GM18867 (cell line): ENCODE measurements at regions not wholly inside any gene's neighbourhood (a gene's known extent, or its start where the extent isn't known, plus 50 kb on each side); places are given as distances from the start of the nearest gene placed in this dataset.

ENCODE experiments used
- ATAC-seq: cut with Tn5 transposase; IDR thresholded peaks from one replicate; pipeline ENCODE4 v1.9.1; 2021; ENCODE audit warnings: mild to moderate bottlenecking, moderate library complexity; ENCODE audit not compliant: unreplicated experiment

DNA sequence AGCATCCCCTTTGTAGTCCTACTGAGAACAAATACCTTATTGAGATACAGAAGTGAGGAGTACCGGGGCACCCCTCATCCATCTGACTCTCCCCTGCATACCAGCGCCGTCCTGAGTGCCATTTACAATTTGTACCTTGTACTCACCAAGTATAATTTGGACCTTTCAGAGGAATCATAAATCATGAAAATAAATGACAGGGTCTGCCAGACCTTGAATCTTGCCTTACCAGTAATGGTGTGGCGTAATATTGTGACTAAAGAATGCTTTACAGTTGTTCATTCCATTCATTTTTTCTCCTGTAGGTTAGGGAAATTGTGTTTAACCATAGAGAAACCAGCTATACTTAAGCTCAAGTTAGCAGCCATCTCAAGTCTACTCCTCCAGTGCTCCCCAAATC lies 243.7 kb upstream of the RGS6 start:
- no peak for ATAC-seq

DNA sequence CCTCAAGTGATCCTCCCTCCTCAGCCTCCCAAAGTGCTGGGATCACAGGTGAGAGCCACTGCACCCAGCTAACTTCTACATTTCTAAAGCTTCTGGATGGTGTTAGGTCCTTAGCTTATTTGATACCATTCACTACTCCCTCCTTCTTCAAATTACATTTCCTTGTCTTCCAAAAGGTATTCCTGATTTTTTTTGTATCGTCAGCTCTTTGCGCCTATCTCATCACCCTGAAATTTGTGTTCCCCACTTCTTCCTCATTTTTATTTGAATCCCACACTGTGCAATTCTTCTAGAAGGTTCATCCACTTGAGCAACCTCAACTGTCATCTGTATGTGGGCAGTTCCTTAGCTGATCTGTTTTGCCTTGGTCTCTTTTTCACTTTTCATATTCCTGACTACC lies 241.8 kb upstream of the RGS6 start:
- no peak for ATAC-seq

DNA sequence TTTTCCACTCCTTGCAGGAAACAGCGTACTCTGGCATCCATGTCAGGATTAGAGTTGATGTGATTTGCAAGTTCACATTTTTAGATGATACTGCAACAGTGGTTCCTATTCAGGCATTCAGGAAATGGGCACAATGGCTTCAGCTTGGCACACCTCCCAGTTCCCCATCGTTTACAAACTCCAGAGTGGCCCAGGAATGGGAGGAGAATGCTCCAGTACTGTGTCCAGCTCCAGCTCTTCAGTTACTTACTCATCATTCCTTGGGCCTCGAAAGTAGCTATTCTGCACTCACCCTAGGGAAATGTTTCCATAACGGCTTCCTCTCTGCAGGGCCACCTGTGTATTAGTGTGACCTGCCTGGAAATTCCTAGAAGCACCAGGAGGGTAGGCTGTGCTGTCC lies 239.7 kb upstream of the RGS6 start:
- ATAC-seq: no peak

DNA sequence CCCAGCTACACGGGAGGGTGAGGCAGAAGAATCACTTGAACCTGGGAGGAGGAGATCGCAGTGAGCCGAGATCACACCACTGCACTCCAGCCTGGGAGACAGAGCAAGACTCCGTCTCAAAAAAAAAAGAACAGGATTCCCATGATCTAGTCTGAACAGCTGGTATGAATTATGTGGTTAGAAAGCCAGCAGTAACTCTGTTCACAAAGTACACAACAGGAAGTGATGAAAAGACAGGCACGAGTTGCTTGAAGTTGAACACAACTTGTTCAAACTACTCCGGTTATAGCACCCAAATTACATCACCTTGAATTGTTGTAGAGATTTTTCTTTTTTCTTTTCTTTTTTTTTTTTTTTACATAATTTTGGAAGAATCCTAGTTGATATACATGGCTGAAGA lies 238.8 kb upstream of the RGS6 start:
- ATAC-seq: no peak

DNA sequence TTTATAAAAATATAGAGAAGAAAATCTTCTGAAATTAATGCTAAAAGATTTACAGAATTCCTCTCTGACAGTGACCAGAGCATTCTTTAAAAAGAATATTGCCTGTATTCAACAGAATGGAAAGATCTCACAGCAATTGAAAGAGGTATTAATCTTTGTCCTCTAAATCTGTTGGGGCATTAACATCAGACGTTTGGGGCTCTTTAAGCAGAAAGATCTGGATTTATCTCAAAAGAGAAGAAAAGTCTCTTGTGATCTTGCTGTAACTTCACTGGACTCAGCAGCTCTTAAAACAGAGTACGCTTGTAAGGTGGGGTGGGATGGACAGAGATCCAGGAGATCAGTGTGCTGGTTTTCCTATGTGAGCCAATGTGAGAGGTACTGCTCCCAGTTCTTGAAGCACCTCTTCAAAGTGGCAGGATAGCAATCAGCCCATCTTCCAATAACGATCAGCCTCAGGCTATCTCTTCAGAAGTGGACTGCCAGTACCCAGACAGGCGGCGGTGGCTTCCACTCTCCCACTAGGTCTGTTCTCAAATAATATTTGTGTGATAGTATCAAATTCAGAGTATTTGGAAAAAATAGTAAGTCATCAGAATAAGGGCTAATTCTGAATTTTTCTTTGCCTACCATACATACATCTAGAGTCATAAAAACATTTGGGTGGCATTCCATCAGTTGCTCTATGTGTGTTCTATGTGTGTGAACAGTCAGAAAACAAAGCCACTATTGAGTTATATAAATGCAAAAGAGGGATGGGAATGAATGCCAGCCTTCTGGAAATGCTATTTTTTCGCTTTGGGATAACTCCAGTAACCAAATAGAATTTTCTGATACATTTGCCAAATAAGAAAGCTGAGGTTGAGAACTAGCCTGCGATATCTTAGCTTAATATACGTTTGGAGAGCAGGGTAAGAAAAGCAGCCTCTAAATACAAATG lies 237.4 kb upstream of the RGS6 start:
- ATAC-seq: no peak

DNA sequence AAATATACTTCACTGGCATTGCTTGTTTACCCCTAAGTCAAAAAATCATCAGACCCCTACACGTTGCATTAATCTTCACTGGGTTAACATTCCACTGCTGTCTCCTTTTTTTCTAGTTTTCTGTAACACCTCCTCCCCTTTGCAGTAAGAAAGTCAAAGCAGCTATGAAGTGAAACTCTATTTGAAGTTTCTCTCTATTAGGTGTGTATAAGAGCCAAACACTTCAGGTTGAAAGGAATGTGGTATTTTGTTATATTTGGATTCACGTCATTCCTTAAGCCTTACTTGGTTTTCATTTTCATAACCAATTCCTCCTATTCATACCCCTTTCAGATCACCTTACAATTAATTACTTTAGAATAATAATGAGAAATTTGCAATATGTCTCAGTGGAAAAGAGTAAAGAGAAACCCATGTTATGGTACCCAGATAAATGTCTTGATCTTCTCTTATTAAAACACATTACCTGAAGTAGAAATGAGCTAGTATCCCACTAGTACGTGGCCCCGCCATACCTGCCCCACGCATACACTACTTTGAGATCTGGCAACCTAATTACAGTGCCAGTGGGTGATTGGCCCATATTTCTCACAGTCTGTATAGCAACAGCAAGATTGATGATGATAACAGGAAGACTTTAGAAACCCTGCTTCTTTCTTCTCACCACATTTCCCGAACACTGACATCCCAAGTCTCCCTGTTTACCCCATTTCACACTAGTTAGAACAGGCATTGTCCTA lies 236.4 kb upstream of the RGS6 start:
- ATAC-seq: no peak

DNA sequence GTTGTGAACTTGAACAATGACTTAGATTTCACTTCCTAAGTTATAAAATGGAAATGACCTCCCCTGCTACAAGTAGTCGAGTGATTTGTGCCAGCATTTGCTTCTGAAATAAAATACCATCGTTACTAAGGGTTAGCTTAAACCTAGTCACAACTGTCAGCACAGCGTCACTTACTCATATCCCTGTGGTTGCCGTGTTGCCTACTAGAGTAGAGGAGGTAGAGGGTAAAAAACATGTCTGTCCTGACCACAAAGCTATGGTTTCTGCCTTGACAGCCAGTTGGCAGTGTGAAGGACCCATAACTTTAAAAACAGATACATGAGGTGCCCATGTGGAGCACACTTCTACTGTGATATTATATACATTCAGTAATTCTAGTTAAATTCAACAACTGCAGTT lies 234.2 kb upstream of the RGS6 start:
- no peak for ATAC-seq

DNA sequence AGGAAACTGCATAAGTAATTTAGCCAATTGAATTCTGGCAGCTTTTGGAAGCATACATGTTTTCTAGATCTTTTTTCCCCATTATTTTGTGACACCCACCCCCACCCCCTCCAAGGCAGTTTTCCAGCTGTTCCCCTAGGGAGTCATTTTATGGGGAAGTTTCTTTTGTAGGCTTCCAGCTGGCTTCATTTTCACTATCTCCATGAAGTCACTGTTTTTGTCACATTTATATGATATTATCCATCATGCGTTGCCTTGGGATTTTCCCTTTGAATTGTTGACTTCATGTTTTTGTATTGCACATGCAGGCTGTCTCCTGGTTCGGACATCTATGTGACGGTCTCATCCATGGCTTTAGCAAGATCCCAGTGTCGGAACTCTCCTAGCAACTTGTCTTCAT lies 233.6 kb upstream of the RGS6 start:
- no peak for ATAC-seq

DNA sequence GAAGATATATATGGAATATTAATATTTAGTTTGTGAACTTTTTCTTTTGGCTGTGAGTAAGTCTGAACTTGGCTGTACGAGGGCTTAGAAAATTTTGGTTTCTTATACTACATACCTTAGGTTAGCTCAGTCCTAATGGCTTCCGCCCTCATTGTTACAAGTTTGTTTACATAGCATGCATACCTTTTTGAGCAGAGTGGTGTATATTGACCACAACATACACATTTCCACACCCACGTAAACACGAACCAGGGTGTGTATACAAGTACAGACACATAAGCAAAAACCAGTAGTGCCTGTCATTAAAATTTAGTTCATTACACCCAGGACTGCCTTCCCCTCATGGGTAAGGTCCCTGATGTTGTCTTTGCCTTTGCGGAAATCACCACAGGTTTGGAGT lies 230.2 kb upstream of the RGS6 start:
- ATAC-seq: no peak

DNA sequence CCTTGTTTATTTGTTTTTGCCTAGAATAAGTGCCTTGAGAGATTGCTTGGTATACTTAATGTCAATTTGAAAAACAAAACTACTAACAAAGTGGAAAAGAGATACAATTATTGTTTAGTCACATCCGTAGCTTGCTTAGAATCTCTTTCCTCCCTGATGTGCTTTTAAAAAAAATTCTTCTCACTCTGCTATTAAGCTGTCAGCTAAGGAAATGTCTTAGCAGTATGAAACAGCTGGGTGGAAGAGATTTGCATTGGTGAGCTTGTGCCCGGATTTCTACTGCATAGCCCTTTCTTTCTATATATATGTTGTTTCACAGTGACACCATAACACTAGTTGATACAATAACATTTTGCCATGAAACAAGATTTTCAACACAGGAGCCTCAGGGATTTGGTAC lies 229.4 kb upstream of the RGS6 start:
- ATAC-seq: no peak

DNA sequence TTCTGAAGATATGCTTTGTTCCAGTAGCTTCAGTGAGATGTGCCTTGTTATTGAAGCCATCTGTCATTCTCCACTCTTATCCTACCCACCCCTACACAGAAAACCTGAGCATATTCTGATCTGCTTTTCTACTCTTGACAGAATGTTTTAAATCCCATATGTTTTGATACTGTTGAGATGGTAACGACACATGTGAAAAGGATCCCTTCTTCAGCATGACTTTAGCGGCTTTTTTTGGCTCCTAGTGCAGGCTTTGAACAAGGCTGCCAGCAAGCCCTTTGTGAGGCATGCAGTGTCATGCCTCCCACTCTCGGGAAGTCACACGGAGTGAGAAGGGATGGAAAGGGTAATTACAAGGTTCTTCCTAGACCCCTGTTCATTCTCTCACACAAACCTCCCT lies 228.8 kb upstream of the RGS6 start:
- no peak for ATAC-seq

DNA sequence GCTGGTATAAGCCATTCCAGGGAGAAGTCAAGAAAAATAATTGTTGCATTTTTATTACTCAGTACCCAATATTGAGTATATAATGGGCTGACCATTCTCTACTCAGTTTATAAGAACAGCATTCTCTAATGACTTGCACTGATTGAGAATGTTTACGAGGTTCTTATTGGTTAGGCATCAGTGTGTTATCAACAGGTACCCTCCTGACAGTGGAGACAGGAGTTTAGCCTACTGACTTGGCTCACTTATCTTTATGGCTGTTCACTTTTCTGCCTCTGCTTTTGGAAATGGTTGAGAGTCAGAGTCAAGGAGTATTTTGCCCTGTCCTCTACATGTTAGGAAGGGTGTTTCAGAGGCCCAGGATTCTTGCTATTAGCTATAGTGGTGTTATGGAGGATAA lies 228.0 kb upstream of the RGS6 start:
- no peak for ATAC-seq

DNA sequence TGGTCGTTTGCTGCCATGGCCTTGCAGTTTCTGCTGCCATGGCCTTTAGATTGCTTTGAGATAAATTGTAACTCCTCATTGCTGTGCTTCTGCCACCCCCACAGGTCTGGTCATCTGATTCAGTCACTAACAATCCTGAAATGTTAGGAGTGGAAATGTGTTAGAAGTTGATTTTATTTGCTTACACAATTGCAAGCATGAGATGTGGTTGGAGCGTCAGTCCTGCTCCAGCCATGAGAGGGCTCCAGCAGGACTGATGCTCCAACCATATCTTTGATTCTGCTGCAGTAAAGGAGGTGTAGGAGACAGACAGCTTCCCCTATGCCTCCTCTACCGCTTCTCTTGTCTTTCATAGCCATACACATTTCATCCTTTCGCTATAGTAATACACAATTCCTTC lies 226.8 kb upstream of the RGS6 start:
- ATAC-seq: no peak

DNA sequence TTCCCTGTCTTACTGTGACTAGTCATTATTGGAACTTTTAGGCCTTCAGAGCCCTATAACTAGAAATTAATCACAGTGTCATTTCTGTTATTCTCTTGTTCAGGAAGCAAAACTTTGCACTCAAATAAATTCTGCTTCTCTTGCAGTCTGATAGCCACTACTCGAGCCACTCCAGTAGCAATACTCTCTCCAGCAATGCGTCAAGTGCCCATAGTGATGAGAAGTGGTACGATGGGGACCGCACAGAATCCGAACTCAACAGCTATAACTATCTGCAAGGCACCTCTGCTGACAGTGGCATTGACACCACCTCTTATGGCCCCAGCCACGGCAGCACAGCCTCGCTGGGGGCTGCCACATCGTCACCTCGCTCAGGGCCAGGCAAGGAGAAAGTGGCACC lies 223.2 kb upstream of the RGS6 start:
- ATAC-seq: no peak

DNA sequence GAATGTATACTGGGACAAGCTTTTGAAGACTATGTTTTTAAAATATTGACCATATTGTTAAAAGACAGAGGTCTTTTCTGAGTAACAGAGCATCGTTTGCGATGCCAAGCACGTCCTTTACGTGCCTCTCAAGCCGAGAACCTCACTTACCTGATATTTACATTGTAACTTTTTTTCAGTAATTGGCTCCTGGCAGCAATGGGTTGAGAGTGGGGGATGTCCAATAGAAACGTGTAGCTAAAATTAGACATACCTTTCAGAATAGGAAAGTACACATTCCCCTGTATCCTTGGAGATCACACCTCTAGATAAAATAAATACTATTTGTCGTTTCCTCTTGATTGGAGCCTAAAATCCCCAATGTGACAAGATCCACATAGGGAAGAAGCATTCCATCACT lies 222.2 kb upstream of the RGS6 start:
- ATAC-seq: no peak

DNA sequence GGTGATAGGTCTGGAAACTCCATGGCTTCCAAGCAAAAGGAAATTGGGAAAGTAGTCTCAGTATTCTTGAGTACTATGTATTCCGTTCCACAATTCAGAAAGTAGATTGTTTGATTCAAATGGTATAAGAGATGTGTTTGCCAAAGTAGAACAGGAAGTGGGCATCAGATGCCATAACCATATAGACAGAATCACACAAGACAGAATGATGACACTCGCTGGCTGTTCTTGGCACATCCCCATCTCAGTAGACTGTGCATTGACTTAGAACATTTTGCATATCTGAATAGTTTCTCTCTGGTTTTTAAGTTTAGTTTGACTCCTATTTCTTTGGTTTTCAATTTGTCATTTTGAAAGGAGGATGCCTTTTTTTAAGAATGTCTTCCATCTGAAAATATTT lies 221.1 kb upstream of the RGS6 start:
- ATAC-seq: no peak

DNA sequence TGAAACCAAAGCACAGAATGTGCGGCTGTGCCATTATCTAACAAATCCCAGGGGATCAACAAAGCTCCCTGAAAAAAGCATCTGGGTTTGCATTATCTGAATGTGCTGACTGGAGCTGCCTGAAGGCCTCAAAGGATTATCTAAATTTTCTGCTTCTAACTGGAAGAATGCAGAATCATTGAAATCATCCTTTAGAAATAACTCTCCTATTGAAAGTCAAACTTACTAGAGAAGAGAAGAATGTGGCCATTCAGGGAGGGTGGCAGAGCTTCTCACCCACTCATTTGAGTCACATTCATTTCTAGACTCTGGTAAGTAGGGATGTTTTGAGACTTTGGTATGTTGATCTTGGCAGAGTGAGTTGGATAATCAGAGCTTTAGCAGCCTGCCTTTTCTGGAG lies 220.6 kb upstream of the RGS6 start:
- ATAC-seq: no peak

DNA sequence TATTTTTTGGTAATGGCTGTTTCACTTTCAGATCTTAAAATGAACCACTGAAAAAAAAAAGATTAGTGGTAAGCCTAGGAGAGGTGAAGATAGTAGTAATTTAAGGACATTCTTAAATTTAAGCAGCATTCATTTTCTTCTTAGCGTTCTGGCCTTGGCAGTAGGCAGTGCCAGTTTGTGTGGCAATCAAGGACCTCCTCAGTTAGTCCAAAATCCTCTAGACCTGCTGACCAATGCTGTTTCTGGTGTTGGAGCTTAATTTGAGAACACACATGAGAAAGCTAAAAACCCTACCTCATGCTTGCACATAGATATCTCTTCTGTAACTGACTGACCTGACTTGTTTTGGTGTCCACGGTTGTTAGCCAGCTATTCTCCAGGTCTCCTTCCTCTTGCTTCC lies 219.8 kb upstream of the RGS6 start:
- no peak for ATAC-seq

DNA sequence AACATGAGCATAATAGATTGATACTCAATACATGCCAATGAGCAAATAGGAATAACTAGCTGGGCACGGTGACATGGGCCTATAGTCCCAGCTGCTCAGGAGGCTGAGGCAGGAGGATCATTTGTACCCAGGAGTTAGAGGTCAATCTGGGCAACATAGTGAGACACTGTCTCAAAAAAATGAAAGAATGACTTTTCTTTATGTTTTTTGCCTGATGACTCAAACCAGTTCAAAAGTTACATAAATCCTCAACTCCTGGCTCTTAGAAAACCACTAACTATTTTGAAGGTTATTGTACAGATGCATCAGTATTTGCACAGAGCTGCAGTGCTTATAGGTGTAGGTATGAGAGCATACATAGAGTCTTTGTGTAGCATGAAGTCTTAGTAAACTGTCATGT lies 219.2 kb upstream of the RGS6 start:
- ATAC-seq: no peak

DNA sequence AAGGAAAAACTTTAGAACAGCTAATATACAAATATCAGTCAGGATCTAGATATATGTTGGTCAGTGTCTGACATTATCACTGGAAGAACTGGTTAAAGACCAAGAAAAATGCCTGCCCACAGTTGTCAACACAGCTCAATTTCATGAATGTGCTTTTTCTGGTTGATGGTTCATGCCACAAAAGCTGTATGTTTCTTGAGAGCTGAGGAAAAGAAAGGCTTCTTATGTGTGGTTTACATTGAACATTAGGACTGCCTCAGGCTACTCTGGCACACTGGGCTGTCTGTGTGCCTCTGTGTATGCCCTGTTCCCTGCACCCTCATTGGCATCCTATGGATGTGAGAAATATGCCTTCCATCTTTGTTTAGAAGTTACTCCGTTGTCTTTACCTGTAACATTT lies 218.8 kb upstream of the RGS6 start:
- no peak for ATAC-seq

DNA sequence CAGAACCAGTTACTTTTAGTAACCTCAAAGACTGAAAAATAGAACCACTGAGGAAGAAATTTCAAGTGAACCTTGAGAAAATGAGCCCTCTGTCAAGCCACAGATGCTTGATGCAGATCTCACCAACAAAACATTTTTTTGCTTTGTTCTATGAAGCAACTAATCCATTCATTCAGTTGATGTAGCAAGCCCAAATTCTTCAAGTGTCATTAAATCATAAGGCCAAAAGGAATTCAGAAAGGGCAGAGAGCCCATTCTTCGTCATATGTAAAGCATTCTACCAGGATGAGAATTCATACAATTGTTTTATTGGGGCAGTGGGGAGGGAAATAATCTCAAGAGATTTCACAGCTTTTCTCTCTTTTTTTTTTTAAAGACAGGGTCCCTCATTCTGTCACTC lies 218.0 kb upstream of the RGS6 start:
- no peak for ATAC-seq

DNA sequence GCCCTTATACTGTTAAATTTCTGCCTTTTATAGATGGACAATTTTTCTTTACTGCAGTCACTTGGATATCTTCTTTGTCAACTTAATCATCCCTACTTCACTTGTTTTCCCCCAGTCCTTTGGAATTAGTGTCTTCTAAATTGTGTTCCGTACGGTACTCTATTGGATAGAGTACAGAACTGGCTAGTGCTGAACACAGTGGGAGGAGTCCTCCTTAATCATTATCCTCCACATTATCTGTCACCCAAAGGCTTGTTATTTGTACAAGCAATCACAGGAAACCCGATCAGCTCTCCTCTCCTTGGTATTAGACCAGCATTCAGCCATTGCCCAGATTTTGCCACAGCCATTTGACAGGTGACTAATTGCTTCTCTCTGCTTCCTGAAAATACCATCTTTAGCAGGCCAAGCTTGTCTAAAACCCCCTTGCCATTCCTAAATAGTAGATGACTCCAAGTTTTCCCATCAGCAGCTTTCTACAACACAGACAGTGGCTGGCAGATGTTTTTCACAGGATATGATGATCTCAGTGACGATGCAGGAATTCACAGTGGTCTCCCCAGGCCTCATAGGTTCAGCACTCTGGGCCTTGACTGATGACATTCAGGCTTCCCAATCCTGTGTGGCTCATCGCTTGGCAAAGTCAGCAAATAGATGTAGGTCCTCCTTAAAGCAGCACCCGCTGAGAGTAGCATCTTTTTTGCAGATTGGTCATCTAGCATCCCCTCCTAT lies 216.0 kb upstream of the RGS6 start:
- ATAC-seq: no peak
